ENCODE measurements at regions not wholly inside any gene's neighbourhood (a gene's known extent, or its start where the extent isn't known, plus 50 kb on each side); places are given as distances from the start of the nearest gene placed in this dataset.

- Histone ChIP-seq H3K9me3 (ENCODE audit: low read length) (no peaks in the 10 kb centered on the region), H3K36me3 (replicated peaks in 1 of 2; ENCODE audit: control insufficient read depth in 1 of 2, insufficient read depth in 2 of 2, low read length in 2 of 2) (no peaks in the 10 kb centered on the region), H4K20me1 (ENCODE audit: insufficient read depth, low read length) (no peaks in the 10 kb centered on the region), H3K79me2 (ENCODE audit: insufficient read depth, low read length) (no peaks in the 10 kb centered on the region), H3K9ac (ENCODE audit: insufficient read depth, low read depth, low read length) (no peak overlapping the region), H3K27ac (ENCODE audit: extremely low read length, insufficient read depth, low read length) (peak overlapping the region; percentile 55), H3K27me3 (ENCODE audit: control insufficient read depth in 1 of 2, insufficient read depth in 2 of 2, low read length in 2 of 2) (no peaks in the 10 kb centered on the region), H3K4me3 (replicated peaks in 1 of 3; ENCODE audit: insufficient read depth in 1 of 3, low read depth in 2 of 3, low read length in 3 of 3) (no peak overlapping the region; a peak in 1 of 6 replicates), H3K4me2 (ENCODE audit: low read depth, low read length) (peak overlapping the region; percentile 48), H2AFZ (ENCODE audit: low read length) (no peak overlapping the region), H3K4me1 (ENCODE audit: insufficient read depth, low read length) (peaks cover 32% of the 10 kb centered on the region)
- ChIA-PET POLR2A (no interaction called here), CTCF (ENCODE audit: low intra/inter-chr PET ratio, low total read pairs) (no interaction called here)
- DNase-seq (ENCODE audit: low spot score) (peak; percentile 72), ATAC-seq (peak; percentile 85), FAIRE-seq (no peak)
- 7% methylated on average over 4 of the region's 4 CpGs for WGBS (ENCODE audit: low lambda C conversion rate)
- intact Hi-C loops (cut with micrococcal nuclease; ENCODE audit: unreplicated experiment): no loop called here
- in situ Hi-C loops (cut with HindIII; ENCODE audit: extremely low pct_ligation_motif_present, low pct_unique_long_range_greater_than_20kb): no loop called here
- BruUV-seq (replicated peaks): no TSS peak
- TF ChIP-seq TGIF2 (CRISPR knock-in tag; IDR thresholded peaks at IDR 0.05) (0 out of 2 replicates have a peak, but pooled peaks have one; percentile 29), TFAP4 (IDR thresholded peaks at IDR 0.05; ENCODE audit: borderline replicate concordance, low read depth) (no peak), ZNF580 (CRISPR knock-in tag; IDR thresholded peaks at IDR 0.05; ENCODE audit: borderline replicate concordance, low read depth) (no peak), PAXIP1 (CRISPR knock-in tag; conservative IDR thresholded peaks at IDR 0.05) (0 out of 2 replicates have a peak, but pooled peaks have one; percentile 55), KDM3A (CRISPR knock-in tag; IDR thresholded peaks at IDR 0.05; ENCODE audit: low read depth) (no peak), ELK4 (CRISPR knock-in tag; IDR thresholded peaks at IDR 0.05; ENCODE audit: borderline replicate concordance) (no peak), NR3C1 (CRISPR knock-in tag; IDR thresholded peaks at IDR 0.05) (no peak), MEF2D (CRISPR knock-in tag; IDR thresholded peaks at IDR 0.05) (no peak), MAFF (IDR thresholded peaks at IDR 0.05; ENCODE audit: low read depth, low read length) (peak; percentile 85), SP4 (CRISPR knock-in tag; IDR thresholded peaks at IDR 0.05) (no peak), ZMAT3 (CRISPR knock-in tag; conservative IDR thresholded peaks at IDR 0.05) (no peak), MLLT10 (CRISPR knock-in tag; IDR thresholded peaks at IDR 0.05) (no peak), NCOA2 (CRISPR knock-in tag; IDR thresholded peaks at IDR 0.05) (no peak), SSRP1 (CRISPR knock-in tag; IDR thresholded peaks at IDR 0.05) (peak; percentile 62; the same call in 1 of the 2 replicates), MAFK (conservative IDR thresholded peaks at IDR 0.05 in 1 of 2, IDR thresholded peaks at IDR 0.05 in 1 of 2; ENCODE audit: low read length in 2 of 2) (peak; percentile 86 to 88), PCBP1 (IDR thresholded peaks at IDR 0.05; ENCODE audit: borderline replicate concordance, low read depth, low read length) (no peak), ZBTB2 (CRISPR knock-in tag; IDR thresholded peaks at IDR 0.05; ENCODE audit: low read depth) (no peak), NONO (IDR thresholded peaks at IDR 0.05) (no peak), NONO (CRISPR knock-in tag; conservative IDR thresholded peaks at IDR 0.05) (no peak)
Observed at GRCh38 chr6:150535151-150535804, 64.4 kb upstream of the PLEKHG1 start.

Data from HepG2 (cell line).